RPMI8226 (cell line): ENCODE measurements at regions not wholly inside any gene's neighbourhood (a gene's known extent, or its start where the extent isn't known, plus 50 kb on each side); places are given as distances from the start of the nearest gene placed in this dataset.

Source experiments
- DNase-seq: peaks from one replicate; pipeline ENCODE4 v3.0.0-alpha.2; 2015

GRCh38 chr6:9435281-9435680 is 979.6 kb downstream of the TFAP2A start:
- DNase-seq = no peak

- no peak for DNase-seq
These were observed 982.9 kb downstream of the TFAP2A start for GRCh38 chr6:9431945-9432344.

- no peak for DNase-seq
These were observed 986.3 kb downstream of the TFAP2A start for GRCh38 chr6:9428421-9429172.

- no peak for DNase-seq
These were observed 986.8 kb upstream of the SLC35B3 start for GRCh38 chr6:9422138-9422537.

- no peak for DNase-seq
These were observed 985.1 kb upstream of the SLC35B3 start for GRCh38 chr6:9420316-9421015.

- DNase-seq = no peak
These were observed 982.1 kb upstream of the SLC35B3 start for GRCh38 chr6:9417400-9417799.

- peak; percentile 78 for DNase-seq
These were observed 977.7 kb upstream of the SLC35B3 start for GRCh38 chr6:9412951-9413559.

GRCh38 chr6:9409126-9409525 is 973.8 kb upstream of the SLC35B3 start:
- no peak for DNase-seq

- DNase-seq = no peak
These were observed 973.2 kb upstream of the SLC35B3 start for GRCh38 chr6:9408402-9409117.

- DNase-seq = no peak
These were observed 970.5 kb upstream of the SLC35B3 start for GRCh38 chr6:9405825-9406224.

- DNase-seq = no peak
These were observed 970.0 kb upstream of the SLC35B3 start for GRCh38 chr6:9405369-9405768.

- no peak for DNase-seq
These were observed 969.2 kb upstream of the SLC35B3 start for GRCh38 chr6:9404351-9405146.

GRCh38 chr6:9403736-9404135 is 968.4 kb upstream of the SLC35B3 start:
- DNase-seq = no peak

GRCh38 chr6:9401960-9402359 is 966.6 kb upstream of the SLC35B3 start:
- DNase-seq = no peak

GRCh38 chr6:9399916-9400315 is 964.6 kb upstream of the SLC35B3 start:
- no peak for DNase-seq

- DNase-seq = no peak
These were observed 963.5 kb upstream of the SLC35B3 start for GRCh38 chr6:9398767-9399373.

GRCh38 chr6:9398071-9398766 is 962.9 kb upstream of the SLC35B3 start:
- peak; percentile 34 for DNase-seq

- peak; percentile 95 for DNase-seq
These were observed 953.3 kb upstream of the SLC35B3 start for GRCh38 chr6:9388596-9388995.

- DNase-seq = no peak
These were observed 945.2 kb upstream of the SLC35B3 start for GRCh38 chr6:9380568-9380967.

- no peak for DNase-seq
These were observed 938.0 kb upstream of the SLC35B3 start for GRCh38 chr6:9373308-9373707.

- no peak for DNase-seq
These were observed 935.1 kb upstream of the SLC35B3 start for GRCh38 chr6:9370480-9370879.

GRCh38 chr6:9365378-9365777 is 930.0 kb upstream of the SLC35B3 start:
- DNase-seq = no peak
